H54 (cell line): ENCODE measurements at regions not wholly inside any gene's neighbourhood (a gene's known extent, or its start where the extent isn't known, plus 50 kb on each side); places are given as distances from the start of the nearest gene placed in this dataset.

Experiments
- DNase-seq: peaks from one replicate; pipeline ENCODE4 v3.0.0; 2011; ENCODE audit warnings: low spot score, mixed read lengths; ENCODE audit not compliant: insufficient read length
- FAIRE-seq: peaks from 3 replicates; lab custom pipeline; 2011; peaks lifted over from hg19 to GRCh38; lab: Jason Lieb, UNC
- POLR2A ChIP-seq: IDR thresholded peaks from 2 replicates; pipeline ENCODE4 v1.6.1; 2011; ENCODE audit warnings: low read depth, mild to moderate bottlenecking, low read length

DNA sequence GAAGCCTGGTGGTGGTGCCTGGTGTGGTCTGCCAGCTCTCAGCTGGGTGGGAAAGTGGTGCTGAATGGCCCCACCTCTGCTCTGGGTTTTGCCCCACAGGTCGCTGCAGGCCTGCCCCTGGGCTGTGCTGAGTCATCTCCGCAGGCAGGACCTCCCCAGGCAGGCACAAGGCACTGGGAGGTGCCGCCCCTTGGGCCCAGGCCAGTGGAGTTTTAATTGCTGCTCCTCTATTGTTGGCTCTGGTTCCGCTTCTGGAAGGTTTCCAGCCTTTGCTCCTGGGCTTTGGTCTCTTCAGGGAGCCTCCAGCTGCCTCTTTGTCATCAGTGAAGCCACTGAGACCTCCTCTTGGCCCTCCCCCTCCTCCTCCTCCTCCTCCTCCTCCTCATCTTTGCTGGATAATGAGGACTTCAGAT is 180.3 kb upstream of the GRB10 start:
- TF ChIP-seq POLR2A = 0 out of 2 replicates have a peak, but pooled peaks have one; percentile 10
- DNase-seq = peak; percentile 99
- peak; percentile 97 for FAIRE-seq

DNA sequence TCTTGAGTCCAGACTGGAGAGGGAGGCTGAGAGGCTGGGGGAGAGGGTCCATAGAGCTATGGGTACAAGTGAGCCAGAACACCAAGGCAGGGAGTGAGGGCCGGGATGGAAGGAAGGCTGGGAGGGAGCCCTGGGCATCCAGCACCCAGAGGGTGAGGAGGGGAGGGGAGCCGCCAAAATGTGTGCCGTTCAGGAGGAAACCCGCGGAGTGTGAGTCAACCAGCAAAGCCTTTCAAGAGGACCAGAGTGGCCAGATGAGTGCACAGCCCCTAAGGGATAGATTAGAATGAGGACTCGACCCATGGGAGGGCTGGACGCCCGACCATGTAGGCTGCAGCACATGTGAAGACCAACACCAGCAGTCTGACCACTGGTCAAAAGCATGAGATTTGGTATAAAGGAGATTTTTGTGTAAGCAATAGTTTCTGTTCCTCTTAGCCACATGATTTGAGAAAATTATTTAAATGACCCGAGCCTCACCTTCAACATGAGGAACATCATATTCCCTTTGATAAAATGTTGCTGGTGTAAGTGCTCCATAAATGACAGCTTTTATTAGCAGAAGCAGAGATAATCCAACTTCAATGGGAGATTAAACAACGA is 179.7 kb upstream of the GRB10 start:
- peak; percentile 59 for DNase-seq
- TF ChIP-seq POLR2A = no peak
- no peak for FAIRE-seq

DNA sequence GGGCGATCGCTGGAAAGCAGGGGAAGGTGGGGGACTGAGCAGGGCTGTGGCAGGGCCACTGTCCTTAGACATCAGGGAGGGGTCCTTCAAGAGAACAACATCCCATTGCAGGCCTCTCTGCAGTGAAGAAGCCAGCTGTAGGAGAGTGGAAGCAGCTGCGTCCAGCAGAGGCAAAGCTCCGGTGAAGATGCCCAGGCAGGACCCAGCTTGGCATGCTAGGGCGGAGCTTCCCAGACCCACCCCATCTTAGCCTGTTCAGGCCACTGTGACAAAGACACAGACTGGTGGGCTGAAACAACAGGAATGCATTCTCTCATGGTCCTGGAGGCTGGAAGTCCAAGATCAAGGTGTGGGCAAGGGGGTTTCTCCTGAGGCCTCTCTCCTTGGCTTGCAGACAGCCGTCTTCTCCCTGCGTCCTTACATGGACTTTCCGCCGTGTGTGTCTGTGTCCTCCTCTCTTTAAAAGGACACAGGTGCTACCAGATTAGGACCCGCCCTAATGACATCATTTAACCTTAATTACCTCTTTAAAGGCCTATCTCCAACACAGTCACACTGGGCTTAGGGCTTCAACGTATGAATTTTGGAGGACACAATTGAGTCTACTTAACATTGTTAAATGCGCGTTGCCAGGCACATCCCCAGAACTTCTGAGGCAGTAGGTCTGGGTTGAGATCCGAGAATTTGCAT is 178.1 kb upstream of the GRB10 start:
- FAIRE-seq (no peak), DNase-seq (no peak)
- no peak for TF ChIP-seq POLR2A

DNA sequence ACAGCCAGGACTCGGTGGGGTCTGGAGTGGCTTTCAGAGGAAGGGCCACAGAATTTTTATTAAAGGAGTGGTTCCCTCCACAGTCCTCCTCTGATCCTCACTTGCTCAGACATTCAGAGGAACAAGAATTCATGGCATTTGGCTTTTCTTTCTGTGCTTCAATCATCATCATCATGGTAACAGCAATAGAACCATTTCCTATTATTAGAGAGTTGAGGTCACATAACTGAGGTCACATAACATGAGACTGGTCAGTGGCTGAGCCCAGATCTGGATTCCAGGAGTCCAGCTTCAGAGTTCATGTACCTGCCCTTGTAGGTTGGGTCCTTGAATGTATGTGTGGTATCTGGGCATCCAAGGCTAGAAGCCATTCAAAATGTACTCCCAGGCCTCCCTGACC is 177.3 kb upstream of the GRB10 start:
- no peak for TF ChIP-seq POLR2A
- DNase-seq = no peak
- no peak for FAIRE-seq

DNA sequence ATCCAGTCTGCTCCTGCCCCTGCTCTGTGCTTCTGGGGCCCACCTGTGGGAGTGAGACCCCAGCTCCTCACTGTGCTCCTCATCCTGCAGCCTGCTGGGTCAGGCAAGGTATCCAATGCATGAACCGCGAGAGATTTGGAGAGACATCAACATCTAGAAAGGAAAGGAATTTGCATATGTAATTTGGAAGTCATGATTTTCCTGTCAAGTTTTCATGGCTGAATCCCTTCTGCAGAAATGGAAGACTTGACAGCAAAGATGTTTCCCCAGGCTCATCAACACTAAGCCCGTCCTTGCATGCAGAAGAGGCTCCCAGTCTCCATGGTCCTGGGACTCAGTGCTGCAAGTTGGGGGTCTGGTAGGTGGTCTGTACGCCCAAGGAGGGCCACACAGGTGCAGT is 176.9 kb upstream of the GRB10 start:
- no peak for TF ChIP-seq POLR2A
- FAIRE-seq (no peak), DNase-seq (no peak)

DNA sequence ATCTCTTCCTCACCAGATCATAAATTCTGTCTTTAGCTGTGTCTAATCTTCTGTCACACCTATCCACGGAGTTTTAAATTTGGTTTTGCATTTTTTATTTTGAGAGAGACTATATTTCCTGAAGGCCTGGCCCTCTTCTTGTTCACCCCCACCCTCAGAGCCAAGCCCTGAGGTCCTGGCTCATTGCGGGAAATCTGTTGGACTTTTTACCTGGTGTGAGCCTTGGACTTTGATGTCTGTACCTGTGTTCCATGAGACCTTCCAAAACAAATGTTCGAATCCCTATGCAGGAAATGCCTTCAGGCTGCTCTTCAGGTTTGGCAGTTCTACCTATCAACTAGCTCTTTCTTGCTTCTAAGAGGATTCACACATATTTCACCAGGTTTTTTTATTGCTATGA is 175.2 kb upstream of the GRB10 start:
- no peak for TF ChIP-seq POLR2A
- no peak for DNase-seq
- FAIRE-seq = no peak

DNA sequence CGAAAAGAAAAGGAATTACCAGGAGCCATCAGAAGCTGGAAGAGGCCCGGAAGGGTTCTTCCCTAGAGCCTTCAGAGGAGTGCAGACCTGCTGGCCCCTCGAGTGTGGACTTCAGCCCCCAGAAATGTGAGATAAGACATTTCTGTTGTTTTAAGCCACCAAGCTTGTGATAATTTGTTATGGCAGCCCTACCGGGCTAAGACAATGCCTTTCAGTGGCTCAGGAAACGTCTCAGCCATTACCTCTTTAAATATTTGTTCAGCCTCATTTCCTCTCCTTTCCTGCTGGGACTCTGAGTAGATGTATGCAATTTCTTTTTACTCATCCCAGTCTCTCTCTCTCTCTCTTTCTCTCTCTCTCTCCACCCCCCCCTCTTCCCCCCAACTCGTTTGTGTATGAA is 174.7 kb upstream of the GRB10 start:
- FAIRE-seq (no peak), DNase-seq (no peak)
- no peak for TF ChIP-seq POLR2A

DNA sequence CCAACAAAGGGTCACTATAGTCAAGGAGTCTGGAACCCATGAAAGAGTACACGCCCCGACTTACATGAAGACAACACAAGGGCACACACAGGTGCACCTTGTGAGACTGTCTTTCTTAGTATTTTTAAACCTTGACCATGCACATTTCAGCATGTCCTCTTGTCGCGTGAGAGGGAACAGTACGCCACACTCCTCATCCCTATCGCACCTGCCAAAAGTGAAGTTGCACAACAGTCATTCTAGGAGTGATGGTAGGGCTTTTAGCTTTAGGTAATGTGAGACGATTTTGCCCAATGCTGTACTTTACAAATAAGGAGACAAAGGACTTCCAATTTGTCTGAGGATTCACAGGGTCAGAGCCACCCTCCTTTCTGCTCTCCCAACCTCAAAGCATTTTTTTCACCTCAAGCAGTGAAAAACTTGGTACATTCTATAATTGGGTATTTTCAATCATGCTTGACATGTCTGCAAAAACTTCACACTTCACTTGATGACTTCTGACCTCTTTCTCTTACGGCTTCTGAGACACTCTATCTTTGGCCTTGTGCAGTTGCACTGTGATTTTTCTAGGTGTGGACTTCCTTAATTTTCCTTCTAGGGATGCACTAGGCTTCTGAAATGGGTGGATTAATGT is 173.9 kb upstream of the GRB10 start:
- TF ChIP-seq POLR2A = no peak
- FAIRE-seq (no peak), DNase-seq (no peak)

DNA sequence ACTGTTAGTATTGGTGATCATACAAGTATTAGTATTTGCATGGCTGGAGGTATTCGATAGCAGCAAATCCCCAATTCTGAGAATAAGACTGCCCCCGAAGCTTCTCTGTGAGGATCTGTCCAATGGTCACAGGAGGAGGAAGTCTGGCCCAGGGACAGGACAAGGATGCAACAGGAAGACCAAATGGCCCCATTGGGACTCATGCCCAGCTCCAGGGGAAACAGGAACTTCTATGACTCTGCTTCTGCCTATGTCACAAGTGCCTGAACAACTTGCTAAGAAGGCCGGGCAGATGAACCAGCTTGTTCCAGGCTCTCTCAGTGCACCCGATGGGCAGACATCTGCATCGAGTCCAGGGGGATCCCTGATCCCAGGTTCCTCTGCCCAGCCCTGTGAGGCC is 172.0 kb upstream of the GRB10 start:
- DNase-seq (no peak), FAIRE-seq (no peak)
- TF ChIP-seq POLR2A = no peak

DNA sequence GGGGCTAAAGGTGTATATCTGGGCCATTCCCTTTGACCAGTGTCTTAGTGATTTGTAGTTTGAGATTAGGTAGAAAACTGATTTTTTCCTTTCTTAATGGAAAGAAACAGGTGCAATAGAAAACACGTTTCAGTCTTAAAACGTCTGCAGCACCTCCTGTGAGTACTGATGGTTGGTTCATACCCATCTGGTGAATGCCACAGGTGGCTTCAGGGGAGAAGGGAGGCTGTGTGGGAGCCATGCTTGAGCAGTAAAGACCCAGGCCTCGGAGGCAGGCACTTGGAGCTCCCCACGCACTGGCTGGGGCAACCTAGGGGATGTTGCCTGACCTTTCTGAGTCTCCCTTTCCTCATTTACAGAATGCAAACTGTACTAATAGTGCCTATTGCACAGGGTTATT is 171.5 kb upstream of the GRB10 start:
- no peak for FAIRE-seq
- TF ChIP-seq POLR2A = no peak
- no peak for DNase-seq

DNA sequence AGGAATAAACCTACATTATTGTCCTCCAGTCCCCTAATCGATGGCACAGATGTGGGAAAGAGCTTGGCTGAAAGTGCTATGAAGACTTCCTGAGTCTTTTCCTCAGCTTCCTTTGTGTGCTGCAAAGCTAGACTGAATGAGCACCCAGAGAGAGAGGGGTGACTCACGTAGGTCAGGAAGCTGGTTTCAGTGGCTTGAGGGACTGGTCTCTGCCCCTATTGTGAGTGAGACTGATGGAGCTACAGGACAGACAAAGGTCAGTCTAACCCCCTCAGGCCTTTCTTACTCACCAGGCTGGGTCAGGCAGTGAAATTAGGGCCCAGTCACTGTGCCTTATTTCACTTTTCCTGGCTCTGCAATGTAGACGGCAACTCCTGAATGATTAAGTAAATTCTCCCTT is 171.1 kb upstream of the GRB10 start:
- DNase-seq (peak; percentile 85), FAIRE-seq (peak; percentile 99)

DNA sequence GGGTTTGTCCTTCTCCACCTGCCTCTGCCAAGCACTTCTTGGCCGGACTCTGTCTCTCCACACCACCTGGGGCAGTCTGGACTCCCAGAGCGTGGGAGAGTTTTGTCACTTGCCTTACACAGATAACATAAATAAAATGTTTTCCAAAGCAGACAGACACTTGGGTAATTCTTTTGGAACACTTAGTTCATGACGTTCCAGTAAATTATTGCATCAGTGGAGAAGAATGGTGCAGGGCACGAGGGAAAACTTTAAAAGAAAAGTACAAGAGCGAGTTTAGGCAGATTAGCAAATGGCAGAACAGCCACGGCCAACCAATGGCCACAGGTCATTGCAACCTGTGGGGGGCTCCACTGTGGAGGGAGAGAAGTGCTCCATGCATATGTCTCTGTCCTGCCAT is 170.6 kb upstream of the GRB10 start:
- FAIRE-seq = no peak
- DNase-seq = no peak
- no peak for TF ChIP-seq POLR2A

More for the DNA sequence above, 171.1 kb upstream of the GRB10 start:
- TF ChIP-seq POLR2A = no peak

DNA sequence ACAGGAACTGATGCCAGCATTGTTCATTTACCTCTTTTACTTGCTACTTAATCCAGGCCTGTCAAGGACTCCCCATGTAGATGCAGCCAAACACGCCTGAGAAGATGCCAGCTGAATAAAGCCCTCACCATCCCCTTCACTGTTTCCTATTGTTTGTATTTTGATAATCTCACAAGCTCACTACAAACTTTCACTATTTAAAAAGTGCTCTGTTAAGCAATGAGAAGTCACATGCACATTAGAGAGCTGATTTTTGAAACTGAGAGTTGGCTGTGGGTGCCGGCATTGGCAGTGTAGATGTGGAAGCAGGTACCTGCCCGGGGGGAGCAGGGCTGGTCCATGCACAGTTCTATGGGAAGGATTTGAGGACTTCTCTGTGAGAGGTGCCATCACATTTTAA is 169.8 kb upstream of the GRB10 start:
- FAIRE-seq (no peak), DNase-seq (no peak)
- TF ChIP-seq POLR2A = no peak

DNA sequence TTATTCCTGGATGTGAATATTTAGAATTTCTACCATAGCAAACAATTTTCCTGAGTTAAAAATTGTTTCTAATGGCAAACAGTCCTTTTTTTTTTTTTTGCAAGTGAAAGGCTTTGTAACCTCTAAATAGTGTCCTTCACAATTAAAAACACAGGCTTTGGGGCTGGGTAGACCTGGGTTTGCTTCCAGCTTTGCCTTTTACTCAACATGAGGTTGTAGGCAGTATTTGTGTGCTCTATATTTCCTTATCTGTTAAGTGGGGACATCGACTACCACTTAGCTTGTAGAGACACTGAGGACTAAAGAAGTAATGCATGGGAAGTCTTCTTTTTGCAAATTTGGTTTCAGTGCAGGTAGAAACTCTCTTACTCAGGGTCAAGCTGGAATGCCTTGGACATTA is 169.4 kb upstream of the GRB10 start:
- DNase-seq (no peak), FAIRE-seq (no peak)
- no peak for TF ChIP-seq POLR2A

DNA sequence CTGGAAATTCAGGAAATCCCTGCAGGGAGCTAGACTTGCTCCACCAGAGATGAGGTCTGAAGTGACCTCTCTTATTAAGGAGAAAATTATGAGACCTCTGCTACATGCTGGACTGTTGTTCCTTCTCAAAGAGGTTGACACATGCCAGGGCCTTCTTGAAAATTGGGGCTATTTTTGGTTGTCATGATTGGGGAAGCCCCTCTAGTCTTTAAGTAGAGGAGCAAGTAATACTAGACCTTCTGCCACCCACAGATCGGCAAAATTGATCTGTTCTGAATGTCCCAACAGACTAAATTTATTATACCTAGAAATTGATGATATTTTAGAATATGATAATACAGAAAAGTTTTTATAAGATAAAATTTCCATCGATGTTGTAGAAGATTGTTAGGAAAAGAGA is 160.8 kb upstream of the GRB10 start:
- TF ChIP-seq POLR2A = no peak
- FAIRE-seq (no peak), DNase-seq (no peak)

DNA sequence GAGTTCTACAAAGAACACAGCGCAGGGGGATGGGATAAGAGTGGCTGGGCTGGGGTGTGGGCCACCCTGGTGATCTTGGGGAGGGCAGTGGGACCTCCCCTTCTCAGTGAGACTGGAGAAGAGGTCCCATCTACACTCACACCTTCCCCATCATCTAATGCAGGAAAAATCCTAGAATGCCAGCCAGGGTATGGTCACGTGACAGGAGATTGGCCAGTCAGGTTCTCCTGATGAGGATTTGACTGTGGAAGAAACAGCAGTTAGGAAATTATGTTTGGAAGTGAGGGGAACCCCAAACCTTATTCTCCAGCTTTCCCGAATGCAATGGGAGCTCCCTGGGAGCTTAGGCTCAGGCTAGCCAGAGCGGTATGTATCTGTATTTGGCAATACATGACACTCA is 158.8 kb upstream of the GRB10 start:
- FAIRE-seq (no peak), DNase-seq (no peak)
- no peak for TF ChIP-seq POLR2A
